KBM-7 (cell line): ENCODE measurements at regions not wholly inside any gene's neighbourhood (a gene's known extent, or its start where the extent isn't known, plus 50 kb on each side); places are given as distances from the start of the nearest gene placed in this dataset.
"Not testable (repeated sequence)": the region's sequence is repeated elsewhere in the genome, so short reads cannot be mapped to it uniquely, and the experiment has no call there.

Experiments used
- DNase-seq: peaks from one replicate; pipeline ENCODE4 v3.0.0-alpha.2; 2015
- in situ Hi-C: fragments of 300-500 bp; cut with MboI; formaldehyde crosslinking; loops from 2 replicates; pipeline ENCODE4 v1.14.3; 2020; ENCODE audit warnings: low sequenced_read_pairs, low pct_unique_long_range_greater_than_20kb, mixed read lengths

DNA sequence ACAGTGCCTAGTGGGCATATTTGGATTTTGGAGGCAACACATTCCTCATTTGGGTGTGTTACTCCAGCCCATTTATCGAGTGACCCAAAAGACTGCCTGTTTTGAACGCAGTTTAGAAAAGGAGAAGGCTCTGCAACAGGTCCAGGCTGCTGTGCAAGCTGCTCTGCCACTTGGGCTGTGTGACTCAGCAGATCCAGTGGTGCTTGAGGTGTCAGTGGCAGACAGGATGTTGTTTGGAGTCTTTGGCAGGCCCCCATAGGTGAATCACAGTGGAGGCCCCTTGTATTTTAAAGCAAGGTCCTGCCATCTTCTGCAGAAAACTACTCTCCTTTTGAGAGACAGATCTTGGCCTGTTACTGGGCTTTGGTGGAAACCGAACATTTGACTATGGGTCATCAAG, 104.0 kb downstream of the DNAJB9 start:
- DNase-seq, in situ Hi-C loops: not testable (repeated sequence)

DNA sequence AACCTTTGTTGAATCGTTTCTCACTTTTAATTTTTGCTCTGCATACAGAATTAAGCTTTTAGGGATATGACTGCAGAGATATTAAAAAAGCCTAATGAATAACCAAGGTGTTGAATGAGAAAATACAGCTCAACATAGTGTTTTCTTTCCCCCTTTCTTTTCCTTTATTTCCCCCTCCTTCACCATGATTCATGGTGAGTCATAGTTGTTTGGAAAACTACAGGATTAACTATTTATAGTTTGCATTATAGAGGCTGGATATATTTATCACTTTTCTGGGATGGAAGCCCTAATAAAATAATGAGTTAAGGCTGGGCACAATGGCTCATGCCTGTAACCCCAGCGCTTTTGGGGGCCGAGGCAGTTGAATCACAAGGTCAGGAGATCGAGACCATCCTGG, 115.0 kb downstream of the DNAJB9 start:
- DNase-seq: no peak
- in situ Hi-C loops: no loop called here

DNA sequence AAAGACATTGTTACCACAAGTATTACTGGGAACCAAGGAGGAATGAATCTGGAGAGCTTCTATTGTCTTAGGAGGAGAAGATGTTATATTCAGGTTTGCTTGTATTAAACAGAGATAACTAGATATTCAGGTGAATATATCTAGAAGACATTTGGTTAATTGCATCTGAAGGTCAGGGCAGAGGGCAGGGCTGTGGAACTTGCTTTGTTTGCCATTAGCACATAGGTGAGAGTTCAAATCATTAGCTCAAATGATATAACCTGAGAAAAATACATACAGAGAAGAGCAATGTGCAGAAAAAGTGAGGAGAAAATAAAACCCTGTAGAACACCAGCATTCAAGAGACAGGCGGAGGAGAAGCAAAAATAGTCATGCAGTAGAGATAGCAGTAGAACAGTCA, 116.8 kb downstream of the DNAJB9 start:
- in situ Hi-C loops: no loop called here

DNA sequence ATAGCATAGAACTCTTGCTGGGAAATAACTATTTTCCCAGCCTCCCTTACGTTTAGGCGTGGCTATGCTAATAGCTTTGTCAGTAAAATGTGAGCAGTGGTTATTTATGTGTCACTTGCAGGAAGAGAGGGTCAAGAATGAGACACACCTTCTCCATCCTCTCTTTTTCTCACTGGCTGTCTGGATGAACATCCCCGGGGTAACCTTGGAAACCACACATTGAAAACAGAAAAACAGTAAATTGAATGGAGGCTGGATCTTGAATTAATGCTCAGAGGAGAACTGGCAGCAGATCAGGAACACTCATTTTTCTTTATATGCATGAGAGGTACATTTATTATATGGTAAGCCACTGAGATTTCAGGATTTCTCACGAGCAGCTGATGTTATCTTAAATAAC, 127.6 kb downstream of the DNAJB9 start:
- DNase-seq: no peak
- in situ Hi-C loops: no loop called here

More for the DNA sequence above, 116.8 kb downstream of the DNAJB9 start:
- no peak for DNase-seq

- in situ Hi-C loops: no loop called here
- DNase-seq: no peak
These were observed 141.9 kb downstream of the DNAJB9 start for GRCh38 chr7:108711611-108712010.

DNA sequence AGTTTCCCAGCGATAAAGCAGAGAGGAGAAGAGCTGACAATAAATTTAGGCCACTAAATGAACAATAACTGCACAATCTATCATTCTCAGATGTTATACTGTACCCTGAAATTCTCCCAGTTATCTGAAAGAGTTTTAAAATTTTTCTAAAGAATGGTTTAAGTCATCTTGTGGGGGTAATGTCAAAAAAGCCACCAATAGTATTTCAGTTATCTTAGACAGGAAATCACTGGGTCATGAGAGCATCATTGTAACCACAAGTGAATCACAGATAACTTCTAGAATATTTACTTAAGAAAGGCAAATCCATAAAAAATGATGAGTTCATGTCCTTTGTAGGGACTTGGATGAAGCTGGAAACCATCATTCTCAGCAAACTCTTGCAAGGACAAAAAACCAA, 147.1 kb downstream of the DNAJB9 start:
- no peak for DNase-seq
- in situ Hi-C loops: no loop called here

DNA sequence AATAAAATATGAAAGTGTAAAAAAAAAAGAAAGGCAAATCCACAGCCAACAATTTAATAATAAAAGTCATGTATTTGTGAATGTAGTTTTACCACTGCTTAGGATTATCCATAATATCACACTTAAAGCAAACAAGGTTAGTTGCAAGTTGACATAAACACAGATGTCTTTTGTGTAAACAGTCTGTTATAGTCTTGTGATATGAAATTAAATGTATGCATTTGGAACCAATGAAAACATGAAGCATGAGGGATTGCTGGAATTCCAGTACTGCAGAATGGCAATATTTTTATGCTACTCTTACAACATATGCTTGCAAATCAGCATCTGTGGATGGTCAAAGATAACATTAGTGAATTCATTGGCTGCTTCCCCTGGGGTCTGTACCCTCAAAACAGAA, 148.1 kb downstream of the DNAJB9 start:
- no peak for DNase-seq

GRCh38 chr7:108719631-108720030, 150.0 kb downstream of the DNAJB9 start:
- no peak for DNase-seq
- in situ Hi-C loops: no loop called here

More for the DNA sequence above, 148.1 kb downstream of the DNAJB9 start:
- in situ Hi-C loops: no loop called here

GRCh38 chr7:108722561-108722960, 152.9 kb downstream of the DNAJB9 start:
- no peak for DNase-seq
- in situ Hi-C loops: no loop called here

- in situ Hi-C loops: no loop called here
- no peak for DNase-seq
These were observed 153.7 kb downstream of the DNAJB9 start for GRCh38 chr7:108723381-108723814.

GRCh38 chr7:108724251-108725100, 154.8 kb downstream of the DNAJB9 start:
- DNase-seq: no peak
- in situ Hi-C loops: no loop called here

- in situ Hi-C loops: no loop called here
- no peak for DNase-seq
These were observed 166.1 kb downstream of the DNAJB9 start for GRCh38 chr7:108735814-108736213.

DNA sequence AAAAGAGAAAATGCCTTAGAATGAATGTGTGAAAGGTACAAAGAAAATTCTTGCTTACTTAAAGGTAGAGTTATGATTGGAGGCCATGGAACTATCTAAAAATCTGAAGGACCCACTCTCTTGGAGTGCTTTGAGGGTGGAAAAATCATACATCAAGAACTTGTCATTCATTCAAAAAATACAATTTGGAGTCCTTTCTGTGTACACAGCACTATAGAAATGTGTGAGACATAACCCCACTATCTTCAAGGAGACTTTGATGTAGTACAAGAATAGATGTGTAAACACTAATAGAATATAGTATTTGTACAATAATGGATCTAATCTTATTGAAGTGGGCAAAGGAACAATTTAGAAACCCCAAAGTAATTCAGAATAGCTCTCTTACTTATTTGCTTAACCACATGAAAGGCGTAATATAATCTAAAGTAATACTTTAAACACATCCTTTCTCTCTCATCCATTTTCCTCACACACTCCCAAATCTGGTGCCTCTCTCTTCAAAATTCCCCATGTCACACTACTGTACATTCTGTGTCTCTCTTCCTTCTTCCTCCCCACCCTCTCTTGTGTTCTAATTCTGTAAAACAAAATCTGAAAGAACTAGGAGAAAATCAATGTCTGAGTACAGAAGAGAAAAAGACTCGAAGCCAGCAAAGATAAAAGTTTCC, 166.7 kb downstream of the DNAJB9 start:
- DNase-seq: no peak
- in situ Hi-C loops: no loop called here

GRCh38 chr7:108770981-108771745, 201.5 kb downstream of the DNAJB9 start:
- in situ Hi-C loops: no loop called here
- no peak for DNase-seq

- DNase-seq: no peak
- in situ Hi-C loops: no loop called here
These were observed 202.2 kb downstream of the DNAJB9 start for GRCh38 chr7:108771853-108772252.

DNA sequence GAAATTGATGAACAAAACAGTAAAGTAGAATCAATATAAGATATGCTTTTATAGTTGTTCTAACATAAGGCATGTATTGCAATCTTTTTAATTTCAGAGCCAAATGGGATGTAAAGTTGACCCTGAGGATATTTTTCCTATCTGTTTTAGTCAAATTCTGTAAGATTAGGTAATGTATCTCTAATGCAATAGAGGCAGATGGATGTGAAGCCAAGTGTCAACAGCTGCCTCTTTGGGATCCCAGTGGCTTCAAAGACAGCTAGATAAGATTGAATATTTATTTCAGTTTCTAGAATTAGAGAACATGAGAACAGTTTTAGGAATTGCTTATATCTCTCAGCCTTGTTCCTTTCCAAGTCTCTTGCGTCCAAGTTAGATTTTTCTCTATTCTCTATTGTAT, 208.3 kb downstream of the DNAJB9 start:
- in situ Hi-C loops: no loop called here
- DNase-seq: no peak

- no peak for DNase-seq
- in situ Hi-C loops: no loop called here
These were observed 219.8 kb downstream of the DNAJB9 start for GRCh38 chr7:108789451-108789850.

DNA sequence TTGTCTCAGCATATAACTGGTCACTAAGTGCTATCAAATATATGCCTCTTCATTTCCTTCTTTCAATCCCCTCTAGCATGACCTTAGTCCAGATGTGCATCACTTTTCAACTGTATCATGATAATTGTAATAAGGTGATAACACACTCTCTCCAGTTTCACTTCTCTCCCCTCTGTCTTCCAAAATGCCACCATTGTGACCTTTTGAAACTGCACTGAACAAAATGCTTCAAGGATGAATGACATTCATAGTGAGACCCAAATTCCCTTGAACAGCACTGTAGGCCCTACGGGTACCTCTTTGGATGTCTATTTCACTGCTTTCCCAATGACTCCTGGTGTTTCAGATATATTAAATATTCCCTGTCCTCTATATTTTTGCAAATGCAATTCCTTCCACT, 224.8 kb downstream of the DNAJB9 start:
- DNase-seq: no peak
- in situ Hi-C loops: no loop called here

- in situ Hi-C loops: no loop called here
- DNase-seq: no peak
These were observed 233.0 kb downstream of the DNAJB9 start for GRCh38 chr7:108802650-108803049.
